Bronchial epithelial cell (primary cell): ENCODE measurements at regions not wholly inside any gene's neighbourhood (a gene's known extent, or its start where the extent isn't known, plus 50 kb on each side); places are given as distances from the start of the nearest gene placed in this dataset.

Source experiments
- DNase-seq: peaks from one replicate; pipeline ENCODE4 v3.0.0-alpha.2; 2010; ENCODE audit warnings: low read depth
- FAIRE-seq: peaks from 2 replicates; lab custom pipeline; 2011; peaks lifted over from hg19 to GRCh38; lab: Jason Lieb, UNC
- H3K27me3 ChIP-seq: 2 replicates; pipeline ENCODE4 v1.5.1; 2011; ENCODE audit warnings: low read length; ENCODE audit not compliant: control insufficient read depth, insufficient read depth
- H3K36me3 ChIP-seq: 2 replicates; pipeline ENCODE4 v1.5.1; 2011; ENCODE audit warnings: low read length; ENCODE audit not compliant: control insufficient read depth, insufficient read depth
- H3K4me3 ChIP-seq: 2 replicates; pipeline ENCODE4 v1.5.1; 2011; ENCODE audit warnings: mild to moderate bottlenecking, low read depth, low read length, control low read depth
- TF ChIP-seq, protein P1 (sequence below): IDR thresholded peaks from 2 replicates; pipeline ENCODE4 v1.5.1; 2011; ENCODE audit warnings: mild to moderate bottlenecking, moderate library complexity, low read length, control low read depth, inconsistent platforms; ENCODE audit not compliant: insufficient read depth, severe bottlenecking

GRCh38 chr12:59260202-59260601, 335.6 kb upstream of the SLC16A7 start:
- FAIRE-seq = no peak
- Histone ChIP-seq H3K4me3 (no peak overlapping the region), H3K36me3 (no peaks in the 10 kb centered on the region), H3K27me3 (no peaks in the 10 kb centered on the region)
- TF ChIP-seq, protein P1, sequence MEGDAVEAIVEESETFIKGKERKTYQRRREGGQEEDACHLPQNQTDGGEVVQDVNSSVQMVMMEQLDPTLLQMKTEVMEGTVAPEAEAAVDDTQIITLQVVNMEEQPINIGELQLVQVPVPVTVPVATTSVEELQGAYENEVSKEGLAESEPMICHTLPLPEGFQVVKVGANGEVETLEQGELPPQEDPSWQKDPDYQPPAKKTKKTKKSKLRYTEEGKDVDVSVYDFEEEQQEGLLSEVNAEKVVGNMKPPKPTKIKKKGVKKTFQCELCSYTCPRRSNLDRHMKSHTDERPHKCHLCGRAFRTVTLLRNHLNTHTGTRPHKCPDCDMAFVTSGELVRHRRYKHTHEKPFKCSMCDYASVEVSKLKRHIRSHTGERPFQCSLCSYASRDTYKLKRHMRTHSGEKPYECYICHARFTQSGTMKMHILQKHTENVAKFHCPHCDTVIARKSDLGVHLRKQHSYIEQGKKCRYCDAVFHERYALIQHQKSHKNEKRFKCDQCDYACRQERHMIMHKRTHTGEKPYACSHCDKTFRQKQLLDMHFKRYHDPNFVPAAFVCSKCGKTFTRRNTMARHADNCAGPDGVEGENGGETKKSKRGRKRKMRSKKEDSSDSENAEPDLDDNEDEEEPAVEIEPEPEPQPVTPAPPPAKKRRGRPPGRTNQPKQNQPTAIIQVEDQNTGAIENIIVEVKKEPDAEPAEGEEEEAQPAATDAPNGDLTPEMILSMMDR = no peak
- no peak for DNase-seq

DNA sequence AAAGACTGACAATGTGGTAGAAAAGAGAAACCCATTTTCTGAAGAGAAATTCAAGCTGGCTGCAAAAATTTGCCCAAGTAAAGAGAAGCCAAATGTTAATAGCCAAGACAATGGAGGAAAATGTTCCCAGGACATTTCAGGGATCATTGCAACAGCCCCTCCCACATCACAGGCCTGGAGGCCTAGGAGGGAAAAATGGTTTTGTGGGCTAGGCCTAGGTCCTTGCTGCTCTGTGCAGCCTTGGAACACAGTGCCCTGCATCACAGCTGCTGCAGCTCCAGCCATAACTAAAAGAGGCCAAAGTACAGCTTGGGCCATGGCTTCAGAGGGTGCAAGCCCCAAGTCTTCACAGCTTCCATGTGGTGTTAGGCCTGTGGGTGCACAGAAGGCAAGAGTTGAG, 332.4 kb upstream of the LRIG3 start:
- TF ChIP-seq, protein P1 = no peak
- Histone ChIP-seq H3K27me3 (no peaks in the 10 kb centered on the region), H3K4me3 (no peak overlapping the region), H3K36me3 (no peaks in the 10 kb centered on the region)
- FAIRE-seq = no peak
- no peak for DNase-seq

DNA sequence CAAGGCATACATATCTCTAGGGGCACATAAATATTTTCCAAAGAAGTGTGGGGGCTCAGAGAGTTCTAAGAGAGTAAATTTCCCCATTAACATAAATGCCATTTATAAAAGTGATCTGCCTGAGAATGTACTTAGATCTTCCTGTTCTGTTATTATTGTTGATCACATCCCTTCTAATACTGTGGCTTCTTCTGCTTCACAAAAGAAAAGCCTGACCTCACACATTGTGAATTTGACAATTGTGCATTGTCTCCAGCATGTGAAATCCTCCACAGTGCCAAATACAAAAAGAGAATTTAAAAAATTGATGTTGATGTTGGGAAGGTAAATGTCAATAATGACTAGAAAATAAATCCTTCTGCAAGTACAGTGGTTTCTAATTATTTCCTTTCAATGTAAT, 330.5 kb upstream of the LRIG3 start:
- Histone ChIP-seq H3K4me3 (no peak overlapping the region), H3K36me3 (no peaks in the 10 kb centered on the region), H3K27me3 (no peaks in the 10 kb centered on the region)
- DNase-seq = no peak
- FAIRE-seq = no peak
- TF ChIP-seq, protein P1 = no peak

DNA sequence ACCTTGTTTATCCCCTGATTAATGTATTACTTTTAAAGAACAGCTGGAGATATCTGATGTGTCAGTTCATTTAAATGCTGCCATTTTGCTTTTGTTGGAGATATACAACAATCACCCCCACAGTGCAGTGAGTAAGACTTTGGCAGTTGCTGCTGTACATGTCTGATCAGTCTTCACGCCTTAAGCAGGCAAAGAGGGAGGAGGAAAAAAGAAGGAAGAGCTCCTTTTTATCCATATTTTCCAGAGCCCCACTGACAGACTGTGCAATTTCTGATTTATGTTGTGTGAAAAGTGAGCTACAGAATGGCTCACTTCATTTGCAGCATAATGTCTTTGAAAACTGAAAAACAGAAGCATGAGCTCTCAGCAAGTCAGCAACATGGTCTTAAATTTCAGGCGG, 319.7 kb upstream of the LRIG3 start:
- peak; percentile 1 for DNase-seq
- TF ChIP-seq, protein P1 = no peak

DNA sequence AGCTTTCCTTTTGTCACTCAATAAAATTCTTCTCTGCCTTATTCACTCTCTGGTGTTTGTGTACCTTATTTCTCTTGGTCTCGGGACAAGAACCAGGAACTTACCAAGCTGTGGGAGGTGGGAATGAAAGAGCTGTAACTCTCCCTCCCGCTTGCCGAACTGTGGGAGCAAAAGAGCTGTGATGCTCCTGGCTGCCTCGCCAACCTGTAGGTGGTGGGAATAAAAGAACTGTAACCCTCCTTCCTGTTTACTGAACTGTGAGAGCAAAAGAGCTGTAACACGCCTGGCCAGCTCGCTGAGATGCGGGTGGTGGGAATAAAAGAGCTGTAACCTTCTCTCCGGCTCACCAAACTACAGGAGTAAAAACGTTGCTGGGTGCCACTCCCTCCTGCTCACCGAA, 314.1 kb upstream of the LRIG3 start:
- TF ChIP-seq, protein P1 = no peak
- H3K4me3 ChIP-seq = no peak overlapping the region
- no peak for DNase-seq
- no peak for FAIRE-seq
- H3K36me3 ChIP-seq = no peaks in the 10 kb centered on the region
- no peaks in the 10 kb centered on the region for H3K27me3 ChIP-seq

More for the DNA sequence above, 319.7 kb upstream of the LRIG3 start:
- Histone ChIP-seq H3K36me3 (no peaks in the 10 kb centered on the region), H3K4me3 (no peak overlapping the region), H3K27me3 (no peaks in the 10 kb centered on the region)
- no peak for FAIRE-seq

- no peak overlapping the region for H3K4me3 ChIP-seq
- TF ChIP-seq, protein P1 = no peak
- FAIRE-seq = no peak
These were observed 310.0 kb upstream of the LRIG3 start for GRCh38 chr12:59230334-59230733.

More at GRCh38 chr12:59230334-59230733, 310.0 kb upstream of the LRIG3 start:
- Histone ChIP-seq H3K27me3 (no peaks in the 10 kb centered on the region), H3K36me3 (no peaks in the 10 kb centered on the region)
- no peak for DNase-seq
